HG02759 (cell line): ENCODE measurements at regions not wholly inside any gene's neighbourhood (a gene's known extent, or its start where the extent isn't known, plus 50 kb on each side); places are given as distances from the start of the nearest gene placed in this dataset.
"Not testable (repeated sequence)": the region's sequence is repeated elsewhere in the genome, so short reads cannot be mapped to it uniquely, and the experiment has no call there.

ENCODE experiments used
- ATAC-seq: cut with Tn5 transposase; IDR thresholded peaks from one replicate; pipeline ENCODE4 v1.9.1; 2021; ENCODE audit warnings: mild to moderate bottlenecking, moderate library complexity; ENCODE audit not compliant: unreplicated experiment

- ATAC-seq = not testable (repeated sequence)
Observed at GRCh38 chr2:156254637-156255067, 77.9 kb downstream of the NR4A2 start.

DNA sequence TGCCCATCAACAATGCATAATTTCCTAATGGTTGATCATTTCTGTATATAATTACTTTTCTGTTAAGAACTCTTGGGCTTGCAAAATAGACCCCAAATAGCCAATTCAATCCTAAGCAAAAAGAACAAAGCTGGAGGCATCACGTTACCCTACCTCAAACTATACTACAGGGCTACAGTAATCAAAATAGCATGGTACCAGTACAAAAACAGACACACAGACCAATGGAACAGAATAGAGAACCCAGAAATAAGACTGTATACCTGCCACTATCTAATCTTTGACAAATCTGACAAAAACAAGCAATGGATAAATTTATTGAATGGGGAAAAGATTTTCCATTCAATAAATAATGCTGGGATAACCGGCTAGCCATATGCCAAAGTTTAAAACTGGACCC, 78.8 kb downstream of the NR4A2 start:
- no peak for ATAC-seq

DNA sequence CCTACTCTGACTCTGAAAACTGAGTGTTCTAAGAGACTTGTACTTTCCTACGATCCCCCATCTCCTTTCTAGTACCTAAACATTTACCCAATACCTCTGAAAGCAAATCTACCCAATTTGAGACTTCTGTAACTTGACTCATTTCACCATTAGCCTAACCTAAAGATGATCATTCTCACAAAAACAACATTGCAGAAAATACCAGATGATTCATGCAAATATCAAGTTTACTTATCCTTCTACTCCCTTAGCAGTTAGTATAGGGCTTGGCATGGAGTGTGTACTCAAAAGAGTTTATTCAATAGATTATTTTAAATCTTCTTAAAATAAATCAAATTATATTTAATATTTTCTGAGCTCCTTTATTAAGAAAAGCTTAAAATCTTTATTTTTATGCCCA, 89.6 kb downstream of the NR4A2 start:
- no peak for ATAC-seq

DNA sequence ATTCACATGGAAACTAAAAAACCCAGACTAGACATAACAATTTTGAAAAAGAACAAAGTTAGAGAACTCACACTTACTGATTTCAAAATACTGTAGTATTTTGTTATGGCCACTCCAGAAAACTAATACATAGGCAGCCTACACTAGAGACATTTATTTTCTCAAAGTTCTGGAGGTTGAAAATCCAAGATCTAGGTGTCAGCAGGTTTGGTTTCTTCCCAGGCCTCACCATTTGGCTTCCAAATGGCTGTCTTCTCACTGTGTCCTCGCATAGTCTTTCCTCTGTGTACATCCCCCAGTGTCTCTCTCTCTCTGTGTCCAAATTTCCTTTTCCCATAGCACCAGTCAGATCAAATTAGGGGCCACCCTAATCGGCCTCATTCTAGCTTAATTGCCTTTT, 95.0 kb downstream of the NR4A2 start:
- no peak for ATAC-seq

DNA sequence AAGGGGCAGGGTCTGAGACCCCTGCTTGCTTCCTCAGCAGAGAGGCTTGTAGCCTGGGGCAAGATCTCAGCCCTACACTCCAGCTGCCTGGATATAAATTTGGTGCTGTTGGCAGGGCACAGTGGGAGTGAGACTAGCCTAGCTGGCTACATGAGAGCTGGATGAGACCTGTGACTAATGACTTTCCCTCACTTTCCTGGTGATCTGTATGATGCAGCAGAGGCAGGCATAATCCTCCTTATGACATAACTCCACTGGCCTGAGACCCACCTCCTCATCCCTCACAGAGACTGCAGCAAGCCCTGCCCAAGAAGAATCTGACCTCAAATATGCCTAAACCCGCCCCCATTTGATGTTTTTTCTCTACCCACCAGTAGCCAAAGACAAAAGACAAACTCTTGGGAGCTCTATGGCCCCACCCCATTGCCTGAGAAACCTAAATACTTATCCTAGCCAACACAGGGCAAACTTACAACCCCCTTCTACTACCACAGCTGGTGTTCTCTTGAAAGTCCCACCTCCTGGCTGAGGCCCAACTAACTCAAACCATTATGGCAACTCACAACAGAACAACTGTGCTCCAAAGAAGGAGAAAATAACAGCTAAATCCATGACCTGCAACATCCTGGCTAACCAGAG, 102.7 kb downstream of the NR4A2 start:
- ATAC-seq = no peak

GRCh38 chr2:156223328-156223727, 109.2 kb downstream of the NR4A2 start:
- ATAC-seq = not testable (repeated sequence)

DNA sequence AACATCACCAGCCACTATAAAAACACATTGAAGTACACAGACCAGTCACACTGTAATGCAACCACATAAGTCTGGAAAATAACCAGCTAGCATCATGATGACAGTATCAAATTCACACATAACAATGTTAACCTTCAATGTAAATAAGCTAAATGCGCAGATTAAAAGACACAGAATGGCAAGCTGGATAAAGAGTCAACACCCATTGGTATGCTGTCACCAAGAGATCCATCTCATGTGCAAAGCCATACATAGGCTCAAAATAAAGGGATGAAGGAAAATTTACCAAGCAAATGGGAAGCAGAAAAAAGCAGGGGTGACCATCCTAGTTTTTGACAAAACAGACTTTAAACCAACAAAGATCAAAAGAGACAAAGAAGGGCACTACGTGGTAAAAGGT, 110.8 kb downstream of the NR4A2 start:
- ATAC-seq = no peak

- ATAC-seq = no peak
Observed at GRCh38 chr2:156219491-156220100, 112.9 kb downstream of the NR4A2 start.

GRCh38 chr2:156215656-156216055, 116.9 kb downstream of the NR4A2 start:
- no peak for ATAC-seq

DNA sequence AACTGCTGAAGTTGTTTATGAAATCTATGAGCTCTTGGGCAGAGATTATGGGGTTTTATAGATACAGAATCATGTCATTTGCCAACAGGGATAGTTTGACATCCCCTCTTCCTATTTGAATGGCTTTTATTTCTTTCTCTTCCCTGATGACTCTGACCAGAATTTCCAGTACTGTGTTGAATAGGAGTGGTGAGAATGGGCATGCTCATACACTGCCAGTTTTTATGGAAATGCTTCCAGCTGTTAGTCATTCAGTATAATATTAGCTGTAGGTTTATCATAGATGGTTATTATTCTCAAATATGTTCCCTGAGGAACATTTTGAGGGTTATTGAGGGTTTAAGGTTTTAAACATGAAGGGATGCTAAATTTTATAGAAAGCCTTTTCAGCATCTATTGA, 121.2 kb downstream of the NR4A2 start:
- no peak for ATAC-seq

GRCh38 chr2:156206355-156206754, 126.2 kb downstream of the NR4A2 start:
- no peak for ATAC-seq

DNA sequence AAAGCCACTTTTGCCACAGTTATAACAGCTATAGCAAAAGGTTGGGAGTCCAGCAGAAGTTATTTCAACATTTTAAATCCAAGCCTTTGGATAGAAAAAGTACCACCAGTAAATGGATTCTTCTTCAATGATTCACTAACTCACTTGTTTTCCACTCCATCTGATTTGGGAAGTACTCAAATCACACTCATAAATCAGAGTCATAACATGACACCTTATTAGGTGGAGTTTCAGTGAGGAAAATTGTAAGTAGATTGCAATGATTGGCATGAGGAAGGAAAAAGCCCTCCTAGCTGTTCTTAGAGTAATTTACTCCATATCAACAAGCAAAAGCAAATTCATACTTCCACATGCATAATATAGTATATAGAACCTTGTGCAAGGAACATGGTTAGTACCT, 132.9 kb downstream of the NR4A2 start:
- ATAC-seq = no peak

DNA sequence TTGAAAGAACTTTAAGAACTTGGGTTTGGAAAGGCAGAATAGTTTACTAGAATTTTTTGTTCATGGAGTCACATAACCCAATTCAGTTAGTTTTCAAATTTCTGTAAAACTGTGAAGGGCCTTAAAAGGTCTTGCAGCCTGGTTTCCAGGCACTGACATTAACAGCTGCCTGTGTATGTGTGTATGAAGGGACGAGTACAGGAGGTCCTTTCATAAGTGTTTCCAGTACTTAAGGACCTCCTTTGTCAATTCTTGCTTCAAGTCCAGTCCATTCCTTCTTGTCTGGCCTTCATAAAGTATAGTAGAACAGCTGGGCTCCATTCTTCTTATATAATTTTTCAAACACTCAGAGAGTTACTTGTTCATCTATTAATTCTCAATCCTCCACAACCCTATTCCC, 136.5 kb downstream of the NR4A2 start:
- no peak for ATAC-seq

GRCh38 chr2:156192468-156192867, 140.1 kb downstream of the NR4A2 start:
- ATAC-seq = no peak

GRCh38 chr2:156191527-156191926, 141.0 kb downstream of the NR4A2 start:
- ATAC-seq = no peak

GRCh38 chr2:156190517-156190916, 142.0 kb downstream of the NR4A2 start:
- ATAC-seq = no peak

DNA sequence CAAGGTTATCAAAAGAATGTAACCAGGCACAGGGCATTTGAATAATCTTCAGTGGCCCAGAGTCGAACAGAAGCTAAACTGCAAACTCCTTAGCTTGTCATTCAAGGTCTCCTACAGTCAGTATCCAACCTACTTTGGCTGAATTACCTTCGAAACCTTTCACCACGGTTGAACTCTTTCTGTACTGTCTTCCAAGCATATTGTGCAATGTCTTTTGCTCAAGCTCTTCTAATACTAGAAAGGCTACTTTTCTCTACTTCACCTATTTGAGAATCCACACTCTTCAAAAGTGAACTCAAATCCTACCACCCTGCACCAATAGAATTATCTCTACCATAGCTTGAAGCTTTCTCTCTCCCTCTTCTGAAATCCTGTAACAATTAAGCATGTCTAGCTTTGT, 142.9 kb downstream of the NR4A2 start:
- ATAC-seq = no peak

DNA sequence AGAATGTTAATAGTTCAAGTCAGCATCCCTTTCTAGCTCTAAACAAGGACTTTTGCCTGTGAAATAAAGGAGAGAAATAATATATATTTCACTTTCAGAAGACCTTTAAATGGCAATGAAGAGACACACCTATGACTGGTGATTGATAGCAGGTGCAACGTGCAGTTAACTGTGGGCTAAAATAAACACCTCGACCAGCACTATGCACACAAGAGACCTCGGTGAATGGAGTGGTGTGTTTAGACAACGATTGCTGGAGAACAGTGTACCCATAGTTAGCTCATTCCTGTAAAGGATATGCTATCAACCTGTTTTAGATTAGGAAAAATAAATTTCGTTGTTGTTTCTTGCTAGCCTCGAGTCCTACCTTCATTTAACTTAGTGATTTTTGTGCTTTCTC, 143.4 kb downstream of the NR4A2 start:
- no peak for ATAC-seq

DNA sequence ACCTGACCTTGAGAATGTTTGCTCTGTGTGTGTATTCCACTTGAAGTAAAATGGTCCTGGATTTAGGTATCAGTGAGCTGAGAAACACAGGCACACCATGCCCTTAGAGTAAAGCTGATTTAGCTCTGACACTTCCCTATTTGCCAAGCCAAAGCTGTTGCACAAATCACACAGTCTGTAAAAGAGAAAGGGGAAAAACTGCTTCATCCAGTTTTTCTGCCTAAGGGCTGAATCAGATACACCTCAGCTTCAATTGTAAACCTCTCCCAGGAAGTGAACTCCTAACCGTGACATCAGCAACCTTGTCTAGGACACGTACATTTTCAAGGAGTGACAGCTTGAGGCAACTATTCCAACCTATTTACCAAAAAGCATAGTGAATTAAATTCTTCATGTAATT, 150.4 kb downstream of the NR4A2 start:
- ATAC-seq = no peak

- no peak for ATAC-seq
Observed at GRCh38 chr2:156181208-156181607, 151.3 kb downstream of the NR4A2 start.

- no peak for ATAC-seq
Observed at GRCh38 chr2:156177654-156178053, 154.9 kb downstream of the NR4A2 start.

- ATAC-seq = no peak
Observed at GRCh38 chr2:156175946-156176345, 156.6 kb downstream of the NR4A2 start.

DNA sequence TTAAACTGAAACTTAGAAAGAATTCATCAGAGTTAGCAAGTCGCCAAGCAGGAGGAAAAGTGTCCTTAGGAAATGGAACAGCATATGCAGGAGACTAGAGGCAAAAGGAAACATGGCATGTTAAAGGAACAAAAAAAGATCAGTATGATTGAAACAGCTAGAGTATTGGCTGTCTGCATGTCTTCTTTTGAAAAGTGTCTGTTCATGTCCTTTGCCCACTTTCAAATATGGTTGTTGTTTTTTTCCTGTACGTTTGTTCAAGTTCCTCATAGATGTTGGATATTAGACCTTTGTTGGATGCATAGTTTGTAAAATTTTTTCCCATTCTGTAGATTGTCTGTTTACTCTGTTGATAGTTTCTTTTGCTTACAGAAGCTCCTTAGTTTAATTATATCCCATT, 161.6 kb downstream of the NR4A2 start:
- no peak for ATAC-seq
